ENCODE measurements at regions not wholly inside any gene's neighbourhood (a gene's known extent, or its start where the extent isn't known, plus 50 kb on each side); places are given as distances from the start of the nearest gene placed in this dataset.

GRCh38 chr2:220079595-220079994 lies 452.2 kb downstream of the SLC4A3 start:
- no peaks in the 10 kb centered on the region for H3K36me3 Mint-ChIP-seq (ENCODE audit: low read depth)
- no peak overlapping the region for H3K4me3 Mint-ChIP-seq
- intact Hi-C loops (cut with DNase I, micrococcal nuclease): no loop called here
- H3K4me1 Mint-ChIP-seq: no peaks in the 10 kb centered on the region
- ATAC-seq: no peak
- no peaks in the 10 kb centered on the region for H3K9me3 Mint-ChIP-seq (ENCODE audit: low read depth)
- peaks cover 2% of the 10 kb centered on the region for H3K27me3 Mint-ChIP-seq
- CTCF ChIA-PET: interaction anchor here (0.6 kb wide), 1 partner anchor 342 kb away, joined by 3 read pairs; no protein-coding TSS in a partner anchor
- DNase-seq: no peak
- H3K27ac Mint-ChIP-seq: no peak overlapping the region
- POLR2A ChIA-PET: no interaction called here

DNA sequence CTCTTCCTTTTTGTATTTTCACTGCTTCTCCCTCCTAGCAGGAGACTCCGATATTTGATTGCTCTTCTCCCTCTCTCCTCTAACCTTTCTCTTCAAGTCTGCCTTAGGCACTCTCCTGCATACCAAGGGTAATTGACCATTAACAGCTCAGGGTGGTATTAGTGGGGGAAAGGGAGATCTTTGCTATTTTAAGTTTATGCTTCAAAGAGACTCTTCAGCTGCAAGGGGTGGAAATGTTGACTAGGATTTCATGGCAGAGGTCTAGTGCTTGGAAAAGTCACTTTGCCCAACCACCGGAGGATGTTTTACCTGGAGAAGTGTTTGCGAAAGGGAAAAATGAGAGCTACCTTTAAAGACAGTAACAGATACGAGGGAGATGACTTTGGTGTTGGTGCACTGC lies 453.7 kb downstream of the SLC4A3 start:
- no peaks in the 10 kb centered on the region for H3K4me1 Mint-ChIP-seq
- POLR2A ChIA-PET: no interaction called here
- CTCF ChIA-PET: no interaction called here
- ATAC-seq (no peak), DNase-seq (no peak)
- H3K9me3 Mint-ChIP-seq (ENCODE audit: low read depth): no peaks in the 10 kb centered on the region
- intact Hi-C loops (cut with DNase I, micrococcal nuclease): no loop called here
- no peaks in the 10 kb centered on the region for H3K36me3 Mint-ChIP-seq (ENCODE audit: low read depth)
- H3K27me3 Mint-ChIP-seq: peaks cover 2% of the 10 kb centered on the region
- no peak overlapping the region for H3K27ac Mint-ChIP-seq
- H3K4me3 Mint-ChIP-seq: no peak overlapping the region

DNA sequence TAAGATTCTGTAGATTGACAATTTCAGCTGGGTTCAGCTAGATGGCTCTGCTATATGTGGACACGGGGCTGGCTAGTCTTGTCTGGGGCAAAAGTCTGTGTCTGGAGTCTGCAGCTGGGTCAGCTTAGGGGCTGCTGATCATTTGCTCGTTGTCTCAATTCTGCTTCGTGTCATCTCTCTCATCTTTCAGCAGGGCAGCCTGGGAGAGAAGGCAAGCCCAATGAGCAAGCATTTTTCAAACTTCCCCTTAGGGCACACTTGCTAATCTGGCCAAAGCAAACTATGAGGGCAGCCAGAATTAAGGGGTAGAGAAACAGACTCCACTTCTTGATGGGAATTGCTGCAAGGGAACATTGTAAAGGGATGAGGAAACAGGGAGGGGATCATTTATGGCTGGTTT lies 462.6 kb downstream of the SLC4A3 start:
- Mint-ChIP-seq H3K9me3 (ENCODE audit: low read depth) (no peaks in the 10 kb centered on the region), H3K36me3 (ENCODE audit: low read depth) (no peaks in the 10 kb centered on the region), H3K4me3 (no peak overlapping the region), H3K27me3 (peaks cover 2% of the 10 kb centered on the region), H3K27ac (no peak overlapping the region), H3K4me1 (no peaks in the 10 kb centered on the region)
- CTCF ChIA-PET: interaction anchor here (1.7 kb wide), 1 partner anchor 23 kb away, joined by 4 read pairs; no protein-coding TSS in a partner anchor
- intact Hi-C loops (cut with DNase I, micrococcal nuclease): no loop called here
- no peak for DNase-seq
- no peak for ATAC-seq
- POLR2A ChIA-PET: no interaction called here

DNA sequence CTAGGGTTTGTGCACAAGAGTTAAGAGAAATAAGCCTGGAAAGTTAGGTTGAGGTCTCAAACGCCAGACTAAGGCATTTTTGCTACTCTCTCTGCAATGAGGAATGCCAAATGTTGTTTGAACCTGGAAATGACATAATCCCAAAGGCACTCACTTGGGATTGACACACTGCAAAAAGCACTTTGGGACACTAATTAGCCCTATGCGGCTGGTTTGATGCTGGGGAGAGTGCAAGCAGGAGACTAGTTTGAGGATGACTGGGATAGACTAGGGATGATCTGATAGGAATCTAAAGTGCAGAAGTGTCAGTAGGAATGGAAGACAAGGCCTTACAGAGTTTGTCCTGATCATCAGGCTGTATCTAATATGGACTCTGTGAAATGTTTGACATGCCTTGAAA lies 469.0 kb downstream of the SLC4A3 start:
- Mint-ChIP-seq H3K4me3 (no peak overlapping the region), H3K27ac (no peak overlapping the region), H3K9me3 (ENCODE audit: low read depth) (peaks cover 2% of the 10 kb centered on the region), H3K36me3 (ENCODE audit: low read depth) (no peaks in the 10 kb centered on the region), H3K4me1 (no peaks in the 10 kb centered on the region), H3K27me3 (no peaks in the 10 kb centered on the region)
- no peak for ATAC-seq
- intact Hi-C loops (cut with DNase I, micrococcal nuclease): no loop called here
- CTCF ChIA-PET: no interaction called here
- POLR2A ChIA-PET: no interaction called here
- no peak for DNase-seq

DNA sequence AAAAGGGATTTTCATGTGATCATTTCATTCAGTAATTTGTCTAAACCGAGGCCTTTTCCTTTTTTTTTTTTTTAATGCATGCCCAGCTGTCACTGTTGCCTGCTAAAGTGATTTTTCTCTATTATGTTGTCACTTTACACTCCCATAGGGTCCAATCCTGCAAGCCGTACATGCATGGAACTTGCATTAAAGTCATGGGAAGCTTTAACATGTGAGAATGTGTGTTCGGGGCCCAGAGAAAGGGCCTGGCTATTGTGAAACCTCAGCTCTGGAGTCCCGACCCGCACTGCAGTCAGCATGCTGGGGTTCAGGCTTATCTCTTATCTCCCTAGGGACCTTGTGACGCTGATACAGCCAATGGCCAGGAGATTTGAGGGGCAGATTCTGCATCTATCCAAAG lies 474.6 kb downstream of the SLC4A3 start:
- H3K9me3 Mint-ChIP-seq (ENCODE audit: low read depth): peaks cover 2% of the 10 kb centered on the region
- H3K4me3 Mint-ChIP-seq: no peak overlapping the region
- intact Hi-C loops (cut with DNase I, micrococcal nuclease): no loop called here
- ATAC-seq: no peak
- no peak overlapping the region for H3K27ac Mint-ChIP-seq
- no peak for DNase-seq
- H3K4me1 Mint-ChIP-seq: no peaks in the 10 kb centered on the region
- ChIA-PET CTCF (no interaction called here), POLR2A (no interaction called here)
- H3K36me3 Mint-ChIP-seq (ENCODE audit: low read depth): no peaks in the 10 kb centered on the region
- peaks cover 3% of the 10 kb centered on the region for H3K27me3 Mint-ChIP-seq

DNA sequence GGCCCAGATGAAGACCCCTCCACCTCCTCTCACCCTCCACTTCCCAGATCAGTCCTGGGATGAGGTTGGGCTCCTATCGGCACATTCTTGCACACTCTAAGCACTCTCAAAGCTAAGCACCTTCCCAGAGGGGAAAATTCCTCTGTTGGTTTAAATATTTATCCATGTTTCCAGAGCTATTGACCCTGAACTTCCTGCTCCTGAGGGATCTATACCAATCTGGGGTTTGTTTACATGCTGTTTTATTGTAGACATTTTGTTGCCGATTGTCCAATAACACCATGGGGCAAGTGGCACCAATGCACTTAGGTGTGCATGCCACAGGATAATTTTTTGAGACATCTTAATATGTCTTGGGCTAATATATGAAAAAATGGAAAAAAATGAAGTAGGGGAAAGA lies 476.2 kb downstream of the SLC4A3 start:
- intact Hi-C loops (cut with DNase I, micrococcal nuclease): no loop called here
- H3K4me1 Mint-ChIP-seq: no peaks in the 10 kb centered on the region
- H3K4me3 Mint-ChIP-seq: no peak overlapping the region
- no peaks in the 10 kb centered on the region for H3K36me3 Mint-ChIP-seq (ENCODE audit: low read depth)
- POLR2A ChIA-PET: no interaction called here
- peaks cover 2% of the 10 kb centered on the region for H3K9me3 Mint-ChIP-seq (ENCODE audit: low read depth)
- CTCF ChIA-PET: no interaction called here
- H3K27me3 Mint-ChIP-seq: peaks cover 3% of the 10 kb centered on the region
- no peak overlapping the region for H3K27ac Mint-ChIP-seq
- DNase-seq: no peak
- no peak for ATAC-seq

- no peak for DNase-seq
- POLR2A ChIA-PET: no interaction called here
- H3K27ac Mint-ChIP-seq: no peak overlapping the region
- peaks cover 3% of the 10 kb centered on the region for H3K27me3 Mint-ChIP-seq
- CTCF ChIA-PET: interaction anchor here (0.6 kb wide), 1 partner anchor 326 kb away, joined by 4 read pairs; no protein-coding TSS in a partner anchor
- no peaks in the 10 kb centered on the region for H3K36me3 Mint-ChIP-seq (ENCODE audit: low read depth)
- no peaks in the 10 kb centered on the region for H3K4me1 Mint-ChIP-seq
- intact Hi-C loops (cut with DNase I, micrococcal nuclease): no loop called here
- no peak for ATAC-seq
- no peaks in the 10 kb centered on the region for H3K9me3 Mint-ChIP-seq (ENCODE audit: low read depth)
- H3K4me3 Mint-ChIP-seq: no peak overlapping the region
Measured at GRCh38 chr2:220104871-220105351, 477.5 kb downstream of the SLC4A3 start.

GRCh38 chr2:220106065-220106464 lies 478.6 kb downstream of the SLC4A3 start:
- no peak for ATAC-seq
- CTCF ChIA-PET: no interaction called here
- Mint-ChIP-seq H3K27me3 (peaks cover 3% of the 10 kb centered on the region), H3K4me1 (no peaks in the 10 kb centered on the region), H3K36me3 (ENCODE audit: low read depth) (no peaks in the 10 kb centered on the region), H3K27ac (no peak overlapping the region), H3K4me3 (no peak overlapping the region), H3K9me3 (ENCODE audit: low read depth) (no peaks in the 10 kb centered on the region)
- intact Hi-C loops (cut with DNase I, micrococcal nuclease): no loop called here
- POLR2A ChIA-PET: no interaction called here
- DNase-seq: no peak

GRCh38 chr2:220107380-220107791 lies 480.0 kb downstream of the SLC4A3 start:
- no peaks in the 10 kb centered on the region for H3K4me1 Mint-ChIP-seq
- intact Hi-C loops (cut with DNase I, micrococcal nuclease): no loop called here
- H3K27ac Mint-ChIP-seq: no peak overlapping the region
- POLR2A ChIA-PET: no interaction called here
- CTCF ChIA-PET: no interaction called here
- no peak overlapping the region for H3K4me3 Mint-ChIP-seq
- DNase-seq (no peak), ATAC-seq (no peak)
- peaks cover 3% of the 10 kb centered on the region for H3K27me3 Mint-ChIP-seq
- no peaks in the 10 kb centered on the region for H3K36me3 Mint-ChIP-seq (ENCODE audit: low read depth)
- H3K9me3 Mint-ChIP-seq (ENCODE audit: low read depth): no peaks in the 10 kb centered on the region

GRCh38 chr2:220114443-220114842 lies 487.0 kb downstream of the SLC4A3 start:
- no peak overlapping the region for H3K4me3 Mint-ChIP-seq
- ATAC-seq (no peak), DNase-seq (no peak)
- H3K4me1 Mint-ChIP-seq: no peaks in the 10 kb centered on the region
- H3K27ac Mint-ChIP-seq: no peak overlapping the region
- no peaks in the 10 kb centered on the region for H3K27me3 Mint-ChIP-seq
- POLR2A ChIA-PET: no interaction called here
- CTCF ChIA-PET: no interaction called here
- H3K9me3 Mint-ChIP-seq (ENCODE audit: low read depth): peaks cover 13% of the 10 kb centered on the region
- intact Hi-C loops (cut with DNase I, micrococcal nuclease): no loop called here
- H3K36me3 Mint-ChIP-seq (ENCODE audit: low read depth): no peaks in the 10 kb centered on the region

- H3K27ac Mint-ChIP-seq: no peak overlapping the region
- H3K4me3 Mint-ChIP-seq: no peak overlapping the region
- ChIA-PET CTCF (no interaction called here), POLR2A (no interaction called here)
- no peak for ATAC-seq
- H3K4me1 Mint-ChIP-seq: no peaks in the 10 kb centered on the region
- no peaks in the 10 kb centered on the region for H3K36me3 Mint-ChIP-seq (ENCODE audit: low read depth)
- H3K9me3 Mint-ChIP-seq (ENCODE audit: low read depth): peaks cover 13% of the 10 kb centered on the region
- DNase-seq: no peak
- H3K27me3 Mint-ChIP-seq: no peaks in the 10 kb centered on the region
- intact Hi-C loops (cut with DNase I, micrococcal nuclease): no loop called here
Measured at GRCh38 chr2:220117025-220117424, 489.6 kb downstream of the SLC4A3 start.

DNA sequence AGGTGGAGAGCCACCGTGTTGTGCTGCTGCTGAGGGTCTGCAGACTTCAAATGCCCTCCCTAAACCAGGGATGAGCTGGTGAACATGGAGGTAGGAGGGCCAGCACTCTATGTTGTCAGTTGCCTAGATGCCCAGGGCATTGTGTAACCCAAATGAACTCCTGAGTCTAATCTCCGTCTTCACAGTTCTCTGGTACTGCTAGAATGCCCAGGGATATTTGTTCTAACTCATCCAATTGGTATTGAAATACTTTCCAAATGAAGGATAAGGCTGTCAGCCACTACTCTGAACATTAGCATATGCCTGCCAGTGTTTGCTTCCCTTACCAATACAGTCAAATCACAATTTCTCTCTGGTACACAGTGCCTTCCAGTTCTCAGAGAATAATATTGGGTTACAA lies 492.6 kb downstream of the SLC4A3 start:
- ChIA-PET CTCF (no interaction called here), POLR2A (no interaction called here)
- Mint-ChIP-seq H3K27ac (no peak overlapping the region), H3K36me3 (ENCODE audit: low read depth) (no peaks in the 10 kb centered on the region), H3K9me3 (ENCODE audit: low read depth) (peaks cover 5% of the 10 kb centered on the region), H3K4me1 (no peaks in the 10 kb centered on the region), H3K4me3 (no peak overlapping the region), H3K27me3 (no peaks in the 10 kb centered on the region)
- ATAC-seq: no peak
- no peak for DNase-seq
- intact Hi-C loops (cut with DNase I, micrococcal nuclease): no loop called here

- no peaks in the 10 kb centered on the region for H3K27me3 Mint-ChIP-seq
- H3K36me3 Mint-ChIP-seq (ENCODE audit: low read depth): no peaks in the 10 kb centered on the region
- DNase-seq: no peak
- intact Hi-C loops (cut with DNase I, micrococcal nuclease): no loop called here
- no peaks in the 10 kb centered on the region for H3K9me3 Mint-ChIP-seq (ENCODE audit: low read depth)
- H3K27ac Mint-ChIP-seq: no peak overlapping the region
- POLR2A ChIA-PET: no interaction called here
- no peaks in the 10 kb centered on the region for H3K4me1 Mint-ChIP-seq
- CTCF ChIA-PET: no interaction called here
- ATAC-seq: no peak
- H3K4me3 Mint-ChIP-seq: no peak overlapping the region
Measured at GRCh38 chr2:220123751-220124150, 496.3 kb downstream of the SLC4A3 start.
